GM23338 (cell line): ENCODE measurements at regions not wholly inside any gene's neighbourhood (a gene's known extent, or its start where the extent isn't known, plus 50 kb on each side); places are given as distances from the start of the nearest gene placed in this dataset.
A peak's percentile ranks its signal among the peaks of the same experiment; 100 is the strongest.

Experiments used
- ATAC-seq: fragments of 200-7000 bp; cut with Tn5 transposase; 3 replicates; pipeline ENCODE4 v1.9.1; 2020
- DNase-seq: peaks from one replicate; pipeline ENCODE4 v3.0.0-alpha.2; 2015; ENCODE audit warnings: low spot score
- H2AFZ ChIP-seq: fragments of 200-600 bp; sonication (generic); 2 replicates; pipeline ENCODE4 v1.8.0; 2016; ENCODE audit warnings: antibody characterized with exemption, mild to moderate bottlenecking, moderate library complexity
- H3F3A ChIP-seq: fragments of 200-600 bp; sonication (generic); replicated peaks from 2 replicates; pipeline ENCODE4 v1.8.0; 2017; ENCODE audit warnings: antibody characterized with exemption, mixed run types, low read depth
- H3K27ac ChIP-seq: fragments of 200-600 bp; sonication (generic); 2 replicates; pipeline ENCODE4 v1.6.1; 2016; ENCODE audit warnings: low read depth
- H3K27me3 ChIP-seq: fragments of 200-600 bp; sonication (generic); 2 replicates; pipeline ENCODE4 v1.8.0; 2016; ENCODE audit warnings: mild to moderate bottlenecking, mixed run types, moderate library complexity; ENCODE audit not compliant: insufficient read depth
- H3K36me3 ChIP-seq: fragments of 200-600 bp; sonication (generic); 2 replicates; pipeline ENCODE4 v1.8.0; 2016; ENCODE audit warnings: mild to moderate bottlenecking; ENCODE audit not compliant: insufficient read depth
- H3K4me1 ChIP-seq: fragments of 200-600 bp; sonication (generic); 2 replicates; pipeline ENCODE4 v1.8.0; 2016; ENCODE audit warnings: mild to moderate bottlenecking, moderate library complexity; ENCODE audit not compliant: insufficient read depth
- H3K4me2 ChIP-seq: fragments of 200-600 bp; sonication (generic); 2 replicates; pipeline ENCODE4 v1.7.1; 2017; ENCODE audit warnings: mixed run types
- H3K4me3 ChIP-seq: fragments of 200-600 bp; sonication (generic); 2 replicates; pipeline ENCODE4 v1.6.1; 2016; ENCODE audit warnings: mixed run types
- H3K79me2 ChIP-seq: fragments of 200-600 bp; sonication (generic); replicated peaks from 2 replicates; pipeline ENCODE4 v1.8.0; 2017; ENCODE audit warnings: mild to moderate bottlenecking; ENCODE audit not compliant: insufficient read depth
- H3K9me2 ChIP-seq: fragments of 200-600 bp; sonication (generic); 2 replicates; pipeline ENCODE4 v1.8.0; 2017; ENCODE audit not compliant: insufficient read depth
- H4K20me1 ChIP-seq: fragments of 200-600 bp; sonication (generic); replicated peaks from 2 replicates; pipeline ENCODE4 v1.8.0; 2017; ENCODE audit warnings: mild to moderate bottlenecking; ENCODE audit not compliant: insufficient read depth
- H3K27ac Mint-ChIP-seq: 2 replicates; pipeline ENCODE4 v1.8.0; 2020; ENCODE audit warnings: inconsistent platforms, mild to moderate bottlenecking, moderate library complexity, mixed read lengths
- H3K27me3 Mint-ChIP-seq: 3 replicates; pipeline ENCODE4 v1.8.0; 2022; ENCODE audit warnings: low read depth, mild to moderate bottlenecking, moderate library complexity, mixed read lengths, inconsistent platforms; ENCODE audit not compliant: insufficient read depth, poor library complexity
- H3K36me3 Mint-ChIP-seq: 3 replicates; pipeline ENCODE4 v1.8.0; 2021; ENCODE audit warnings: low read depth, mild to moderate bottlenecking, inconsistent platforms, moderate library complexity, mixed read lengths
- H3K4me1 Mint-ChIP-seq: 3 replicates; pipeline ENCODE4 v1.8.0; 2020; ENCODE audit warnings: mild to moderate bottlenecking, inconsistent platforms, mixed read lengths
- H3K4me3 Mint-ChIP-seq: 3 replicates; pipeline ENCODE4 v1.8.0; 2021; ENCODE audit warnings: moderate library complexity, mild to moderate bottlenecking, inconsistent platforms, mixed read lengths
- H3K9me3 Mint-ChIP-seq: 3 replicates; pipeline ENCODE4 v1.8.0; 2020; ENCODE audit warnings: moderate library complexity, mild to moderate bottlenecking, inconsistent platforms, mixed read lengths
- CREB1 ChIP-seq: fragments of 250-450 bp; sonication (Bioruptor Pico); IDR thresholded peaks from 2 replicates; pipeline ENCODE4 v1.5.0; 2020; ENCODE audit warnings: low read depth, mild to moderate bottlenecking, moderate library complexity
- EZH2 ChIP-seq: fragments of 200-600 bp; sonication (generic); IDR thresholded peaks from one replicate; pipeline ENCODE4 v1.8.0; 2017; ENCODE audit warnings: antibody characterized with exemption, mild to moderate bottlenecking, low read depth; ENCODE audit not compliant: unreplicated experiment
- JUNB ChIP-seq: IDR thresholded peaks from one replicate; pipeline ENCODE4 v1.6.1; 2016; ENCODE audit warnings: antibody characterized with exemption; ENCODE audit not compliant: unreplicated experiment
- NANOG ChIP-seq: IDR thresholded peaks from 2 replicates; pipeline ENCODE4 v1.6.1; 2016; ENCODE audit warnings: antibody characterized with exemption, borderline replicate concordance
- REST ChIP-seq: IDR thresholded peaks from one replicate; pipeline ENCODE4 v1.6.1; 2018; ENCODE audit warnings: antibody characterized with exemption; ENCODE audit not compliant: unreplicated experiment
- STAT1 ChIP-seq: IDR thresholded peaks from one replicate; pipeline ENCODE4 v1.6.1; 2016; ENCODE audit warnings: antibody characterized with exemption; ENCODE audit not compliant: unreplicated experiment
- ZNF114 ChIP-seq: fragments of 250-450 bp; sonication (Bioruptor Pico); IDR thresholded peaks from 2 replicates; pipeline ENCODE4 v1.5.0; 2020; ENCODE audit warnings: mild to moderate bottlenecking, moderate library complexity
- TF ChIP-seq, protein P1 (sequence below): fragments of 250-450 bp; sonication (Bioruptor Pico); IDR thresholded peaks from 2 replicates; pipeline ENCODE4 v1.5.0; 2020; ENCODE audit warnings: mild to moderate bottlenecking, moderate library complexity

DNA sequence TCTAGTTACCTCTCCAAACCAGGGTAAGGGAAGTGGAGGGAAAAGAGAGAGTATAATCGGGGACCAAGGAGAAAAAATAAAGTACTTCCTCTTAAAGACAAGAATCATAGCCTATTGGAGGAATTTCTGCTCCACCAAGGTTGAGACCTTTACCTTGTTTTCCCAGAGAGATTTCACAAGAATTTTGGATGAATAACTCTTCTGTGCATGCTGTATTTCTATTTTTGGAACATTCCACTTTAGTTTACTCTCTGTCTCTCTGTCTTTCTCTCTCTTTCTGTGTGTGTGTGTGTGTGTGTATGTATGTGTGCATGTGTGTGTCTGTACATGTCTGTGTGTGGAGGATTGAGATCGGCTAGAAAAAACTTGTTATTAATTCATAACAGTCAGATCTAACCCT, 318.4 kb upstream of the RGS18 start (continued):
- TF ChIP-seq, protein P1, sequence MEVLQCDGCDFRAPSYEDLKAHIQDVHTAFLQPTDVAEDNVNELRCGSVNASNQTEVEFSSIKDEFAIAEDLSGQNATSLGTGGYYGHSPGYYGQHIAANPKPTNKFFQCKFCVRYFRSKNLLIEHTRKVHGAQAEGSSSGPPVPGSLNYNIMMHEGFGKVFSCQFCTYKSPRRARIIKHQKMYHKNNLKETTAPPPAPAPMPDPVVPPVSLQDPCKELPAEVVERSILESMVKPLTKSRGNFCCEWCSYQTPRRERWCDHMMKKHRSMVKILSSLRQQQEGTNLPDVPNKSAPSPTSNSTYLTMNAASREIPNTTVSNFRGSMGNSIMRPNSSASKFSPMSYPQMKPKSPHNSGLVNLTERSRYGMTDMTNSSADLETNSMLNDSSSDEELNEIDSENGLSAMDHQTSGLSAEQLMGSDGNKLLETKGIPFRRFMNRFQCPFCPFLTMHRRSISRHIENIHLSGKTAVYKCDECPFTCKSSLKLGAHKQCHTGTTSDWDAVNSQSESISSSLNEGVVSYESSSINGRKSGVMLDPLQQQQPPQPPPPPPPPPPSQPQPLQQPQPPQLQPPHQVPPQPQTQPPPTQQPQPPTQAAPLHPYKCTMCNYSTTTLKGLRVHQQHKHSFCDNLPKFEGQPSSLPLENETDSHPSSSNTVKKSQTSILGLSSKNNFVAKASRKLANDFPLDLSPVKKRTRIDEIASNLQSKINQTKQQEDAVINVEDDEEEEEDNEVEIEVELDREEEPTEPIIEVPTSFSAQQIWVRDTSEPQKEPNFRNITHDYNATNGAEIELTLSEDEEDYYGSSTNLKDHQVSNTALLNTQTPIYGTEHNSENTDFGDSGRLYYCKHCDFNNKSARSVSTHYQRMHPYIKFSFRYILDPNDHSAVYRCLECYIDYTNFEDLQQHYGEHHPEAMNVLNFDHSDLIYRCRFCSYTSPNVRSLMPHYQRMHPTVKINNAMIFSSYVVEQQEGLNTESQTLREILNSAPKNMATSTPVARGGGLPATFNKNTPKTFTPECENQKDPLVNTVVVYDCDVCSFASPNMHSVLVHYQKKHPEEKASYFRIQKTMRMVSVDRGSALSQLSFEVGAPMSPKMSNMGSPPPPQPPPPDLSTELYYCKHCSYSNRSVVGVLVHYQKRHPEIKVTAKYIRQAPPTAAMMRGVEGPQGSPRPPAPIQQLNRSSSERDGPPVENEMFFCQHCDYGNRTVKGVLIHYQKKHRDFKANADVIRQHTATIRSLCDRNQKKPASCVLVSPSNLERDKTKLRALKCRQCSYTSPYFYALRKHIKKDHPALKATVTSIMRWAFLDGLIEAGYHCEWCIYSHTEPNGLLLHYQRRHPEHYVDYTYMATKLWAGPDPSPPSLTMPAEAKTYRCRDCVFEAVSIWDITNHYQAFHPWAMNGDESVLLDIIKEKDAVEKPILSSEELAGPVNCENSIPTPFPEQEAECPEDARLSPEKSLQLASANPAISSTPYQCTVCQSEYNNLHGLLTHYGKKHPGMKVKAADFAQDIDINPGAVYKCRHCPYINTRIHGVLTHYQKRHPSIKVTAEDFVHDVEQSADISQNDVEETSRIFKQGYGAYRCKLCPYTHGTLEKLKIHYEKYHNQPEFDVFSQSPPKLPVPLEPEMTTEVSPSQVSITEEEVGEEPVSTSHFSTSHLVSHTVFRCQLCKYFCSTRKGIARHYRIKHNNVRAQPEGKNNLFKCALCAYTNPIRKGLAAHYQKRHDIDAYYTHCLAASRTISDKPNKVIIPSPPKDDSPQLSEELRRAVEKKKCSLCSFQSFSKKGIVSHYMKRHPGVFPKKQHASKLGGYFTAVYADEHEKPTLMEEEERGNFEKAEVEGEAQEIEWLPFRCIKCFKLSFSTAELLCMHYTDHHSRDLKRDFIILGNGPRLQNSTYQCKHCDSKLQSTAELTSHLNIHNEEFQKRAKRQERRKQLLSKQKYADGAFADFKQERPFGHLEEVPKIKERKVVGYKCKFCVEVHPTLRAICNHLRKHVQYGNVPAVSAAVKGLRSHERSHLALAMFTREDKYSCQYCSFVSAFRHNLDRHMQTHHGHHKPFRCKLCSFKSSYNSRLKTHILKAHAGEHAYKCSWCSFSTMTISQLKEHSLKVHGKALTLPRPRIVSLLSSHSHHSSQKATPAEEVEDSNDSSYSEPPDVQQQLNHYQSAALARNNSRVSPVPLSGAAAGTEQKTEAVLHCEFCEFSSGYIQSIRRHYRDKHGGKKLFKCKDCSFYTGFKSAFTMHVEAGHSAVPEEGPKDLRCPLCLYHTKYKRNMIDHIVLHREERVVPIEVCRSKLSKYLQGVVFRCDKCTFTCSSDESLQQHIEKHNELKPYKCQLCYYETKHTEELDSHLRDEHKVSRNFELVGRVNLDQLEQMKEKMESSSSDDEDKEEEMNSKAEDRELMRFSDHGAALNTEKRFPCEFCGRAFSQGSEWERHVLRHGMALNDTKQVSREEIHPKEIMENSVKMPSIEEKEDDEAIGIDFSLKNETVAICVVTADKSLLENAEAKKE (CRISPR knock-in tag) = no peak

DNA sequence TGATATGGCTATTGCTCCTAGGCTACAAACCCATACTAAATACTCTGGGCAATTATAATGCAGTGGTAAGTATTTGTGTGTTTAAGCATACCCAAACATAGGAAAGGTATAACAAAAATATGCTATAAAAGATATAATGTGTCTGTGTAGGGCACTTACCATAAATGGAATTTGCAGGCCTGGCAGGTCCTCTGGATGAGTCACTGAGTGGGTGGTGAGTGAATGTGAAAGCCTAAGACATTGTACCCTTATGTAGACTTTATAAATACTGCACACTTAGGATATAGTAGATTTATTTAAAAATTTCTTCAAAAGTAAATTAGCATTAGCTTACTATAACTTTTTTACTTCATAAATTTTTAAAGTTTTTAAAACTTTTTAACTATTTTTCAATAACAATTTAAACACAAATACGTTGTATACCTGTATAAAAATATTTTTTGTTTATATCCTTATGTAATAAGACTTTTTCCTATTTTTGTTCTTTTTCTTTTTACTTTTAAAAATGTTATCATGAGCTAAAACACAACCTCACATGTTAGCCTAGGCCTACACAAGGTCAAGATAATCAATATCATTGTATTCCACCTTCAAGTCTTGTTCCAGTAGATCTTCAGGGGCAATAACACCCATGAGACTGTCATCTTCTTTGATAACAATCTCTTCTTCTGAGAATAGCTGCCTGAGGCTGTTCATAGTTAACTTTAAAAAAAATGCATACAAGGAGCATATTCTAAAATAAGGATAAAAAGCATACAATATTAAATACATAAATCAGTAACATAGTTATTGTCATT, 306.3 kb upstream of the RGS18 start:
- ATAC-seq = no peak
- H3K36me3 Mint-ChIP-seq = no peaks in the 10 kb centered on the region
- H3F3A ChIP-seq = no peaks in the 10 kb centered on the region
- H3K4me1 Mint-ChIP-seq = peaks cover 9% of the 10 kb centered on the region
- TF ChIP-seq STAT1 = no peak
- no peak for TF ChIP-seq EZH2
- TF ChIP-seq ZNF114 (CRISPR knock-in tag) = no peak
- TF ChIP-seq JUNB = no peak
- TF ChIP-seq NANOG = no peak
- no peak for TF ChIP-seq REST
- TF ChIP-seq CREB1 = no peak
- no peaks in the 10 kb centered on the region for H3K9me3 Mint-ChIP-seq
- H3K79me2 ChIP-seq = no peaks in the 10 kb centered on the region
- H4K20me1 ChIP-seq = no peaks in the 10 kb centered on the region
- no peak for DNase-seq
- no peak overlapping the region for H3K4me3 Mint-ChIP-seq
- peaks cover 16% of the 10 kb centered on the region for H3K4me1 ChIP-seq
- H3K27me3 ChIP-seq = no peaks in the 10 kb centered on the region
- no peak overlapping the region for H3K27ac Mint-ChIP-seq
- no peaks in the 10 kb centered on the region for H3K27me3 Mint-ChIP-seq
- H2AFZ ChIP-seq = no peak overlapping the region
- H3K9me2 ChIP-seq = no peaks in the 10 kb centered on the region
- H3K36me3 ChIP-seq = no peaks in the 10 kb centered on the region
- no peak overlapping the region for H3K4me3 ChIP-seq
- H3K4me2 ChIP-seq = 0 out of 2 replicates have a peak overlapping the region, but pooled peaks have one; percentile 18
- no peak overlapping the region for H3K27ac ChIP-seq
